AG10803 (cell line): ENCODE measurements at regions not wholly inside any gene's neighbourhood (a gene's known extent, or its start where the extent isn't known, plus 50 kb on each side); places are given as distances from the start of the nearest gene placed in this dataset.

Source experiments
- DNase-seq: peaks from one replicate; pipeline ENCODE4 v3.0.0; 2010; ENCODE audit warnings: low read depth
- H3K4me3 ChIP-seq: 2 replicates; pipeline ENCODE4 v1.5.1; 2011; ENCODE audit warnings: mild to moderate bottlenecking, low read length, control low read depth
- TF ChIP-seq, protein P1 (sequence below): conservative IDR thresholded peaks from 2 replicates; pipeline ENCODE4 v1.5.1; 2011; ENCODE audit warnings: mild to moderate bottlenecking, low read length, control low read depth, inconsistent platforms

DNA sequence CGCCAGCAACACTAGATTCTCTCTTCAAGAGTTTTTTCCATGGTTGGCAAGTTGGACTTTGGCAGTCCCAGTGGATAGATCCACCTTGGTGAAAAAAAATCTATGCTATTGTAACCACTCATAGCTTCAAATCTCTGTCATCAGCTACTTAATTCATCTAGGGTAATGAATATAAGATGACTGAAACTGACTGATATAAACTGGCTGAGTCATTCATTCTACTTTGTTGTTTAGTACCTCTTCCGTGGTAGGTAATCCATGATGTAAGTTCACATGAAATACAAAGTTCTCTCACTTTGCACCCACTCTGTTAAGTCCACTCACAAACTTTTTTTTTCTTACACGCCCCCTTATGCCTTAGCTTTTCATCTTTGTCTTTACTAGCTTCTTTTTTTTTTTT, 1381.5 kb downstream of the SLITRK5 start:
- no peak overlapping the region for H3K4me3 ChIP-seq

DNA sequence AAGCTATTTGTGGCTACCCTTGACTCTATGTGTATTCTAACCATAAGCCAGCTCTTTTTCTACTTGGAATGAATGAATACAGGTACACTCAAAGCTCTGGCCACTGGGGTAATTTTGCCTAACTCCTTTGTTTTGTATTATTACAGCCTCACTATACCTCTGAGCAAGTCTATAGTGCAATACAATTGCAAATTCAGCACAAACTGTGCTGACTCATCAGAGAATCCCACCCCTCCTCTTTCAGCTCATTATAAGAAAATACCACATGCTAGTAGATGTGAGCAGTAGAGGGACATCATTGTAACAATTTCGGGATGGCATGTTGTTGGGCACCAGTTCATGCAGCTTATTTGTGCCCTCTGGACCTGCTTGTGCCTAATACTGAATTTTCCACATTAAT, 1382.2 kb downstream of the SLITRK5 start:
- no peak for DNase-seq
- no peak overlapping the region for H3K4me3 ChIP-seq
- TF ChIP-seq, protein P1, sequence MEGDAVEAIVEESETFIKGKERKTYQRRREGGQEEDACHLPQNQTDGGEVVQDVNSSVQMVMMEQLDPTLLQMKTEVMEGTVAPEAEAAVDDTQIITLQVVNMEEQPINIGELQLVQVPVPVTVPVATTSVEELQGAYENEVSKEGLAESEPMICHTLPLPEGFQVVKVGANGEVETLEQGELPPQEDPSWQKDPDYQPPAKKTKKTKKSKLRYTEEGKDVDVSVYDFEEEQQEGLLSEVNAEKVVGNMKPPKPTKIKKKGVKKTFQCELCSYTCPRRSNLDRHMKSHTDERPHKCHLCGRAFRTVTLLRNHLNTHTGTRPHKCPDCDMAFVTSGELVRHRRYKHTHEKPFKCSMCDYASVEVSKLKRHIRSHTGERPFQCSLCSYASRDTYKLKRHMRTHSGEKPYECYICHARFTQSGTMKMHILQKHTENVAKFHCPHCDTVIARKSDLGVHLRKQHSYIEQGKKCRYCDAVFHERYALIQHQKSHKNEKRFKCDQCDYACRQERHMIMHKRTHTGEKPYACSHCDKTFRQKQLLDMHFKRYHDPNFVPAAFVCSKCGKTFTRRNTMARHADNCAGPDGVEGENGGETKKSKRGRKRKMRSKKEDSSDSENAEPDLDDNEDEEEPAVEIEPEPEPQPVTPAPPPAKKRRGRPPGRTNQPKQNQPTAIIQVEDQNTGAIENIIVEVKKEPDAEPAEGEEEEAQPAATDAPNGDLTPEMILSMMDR = no peak

More for the DNA sequence above, 1381.5 kb downstream of the SLITRK5 start:
- TF ChIP-seq, protein P1 = no peak
- no peak for DNase-seq

DNA sequence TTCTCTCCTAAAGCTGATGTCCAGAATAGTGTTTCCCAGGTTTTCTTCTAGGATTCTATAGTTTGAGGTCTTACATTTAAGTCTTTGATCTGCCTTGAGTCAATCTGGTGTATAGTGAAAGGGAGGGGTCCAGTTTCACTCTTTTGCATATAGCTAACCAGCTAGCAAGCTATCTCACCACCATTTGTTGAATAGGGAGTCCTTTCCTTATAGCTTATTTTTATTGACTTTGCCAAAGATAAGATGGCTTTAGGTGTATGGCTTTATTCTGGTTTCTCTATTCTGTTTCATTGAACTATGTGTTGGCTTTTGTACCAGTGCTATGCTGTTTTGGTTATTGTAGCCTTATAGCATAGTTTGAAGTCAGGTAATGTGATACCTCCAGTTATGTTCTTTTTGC, 1386.1 kb downstream of the SLITRK5 start:
- TF ChIP-seq, protein P1 = no peak
- DNase-seq = no peak
- H3K4me3 ChIP-seq = no peak overlapping the region

DNA sequence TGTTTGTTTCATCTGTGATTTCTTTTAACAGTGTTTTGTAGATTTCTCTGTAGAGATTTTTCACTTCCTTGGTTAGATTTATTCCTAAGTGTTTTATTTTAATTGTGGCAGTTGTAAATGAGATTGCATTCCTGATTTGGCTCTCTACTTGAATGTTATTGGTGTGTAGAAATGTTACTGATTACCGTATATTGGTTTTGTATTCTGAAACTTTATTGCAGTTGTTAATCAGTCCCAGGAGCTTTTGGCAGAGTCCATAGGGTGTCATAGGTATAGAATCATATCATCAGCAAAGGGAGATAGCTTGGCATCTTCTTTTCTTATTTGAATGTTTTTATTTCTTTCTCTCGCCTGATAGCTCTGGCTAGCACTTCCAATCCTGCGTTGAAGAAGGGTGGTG, 1386.7 kb downstream of the SLITRK5 start:
- H3K4me3 ChIP-seq = no peak overlapping the region
- DNase-seq = no peak
- TF ChIP-seq, protein P1 = no peak

DNA sequence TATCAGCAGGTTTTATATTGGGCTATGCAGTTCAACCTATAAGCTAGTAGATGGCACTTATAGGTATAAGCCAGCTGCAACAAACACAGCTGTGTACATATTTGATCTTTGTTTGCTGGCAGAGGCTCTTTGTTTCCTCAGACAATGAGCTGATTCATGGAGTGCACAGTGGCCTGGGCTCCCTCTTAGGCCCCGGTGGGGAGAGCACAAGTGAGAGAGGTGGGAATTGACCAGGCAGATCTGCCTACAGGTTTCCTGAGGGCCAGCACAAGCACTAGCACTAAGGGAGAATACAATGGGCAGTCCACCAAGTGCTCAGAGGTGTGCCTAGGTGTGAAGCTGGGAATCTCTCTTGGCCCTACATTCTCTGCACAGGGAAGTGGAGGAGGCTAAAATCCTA, 1390.7 kb downstream of the SLITRK5 start:
- H3K4me3 ChIP-seq = no peak overlapping the region
- no peak for DNase-seq
- TF ChIP-seq, protein P1 = no peak

DNA sequence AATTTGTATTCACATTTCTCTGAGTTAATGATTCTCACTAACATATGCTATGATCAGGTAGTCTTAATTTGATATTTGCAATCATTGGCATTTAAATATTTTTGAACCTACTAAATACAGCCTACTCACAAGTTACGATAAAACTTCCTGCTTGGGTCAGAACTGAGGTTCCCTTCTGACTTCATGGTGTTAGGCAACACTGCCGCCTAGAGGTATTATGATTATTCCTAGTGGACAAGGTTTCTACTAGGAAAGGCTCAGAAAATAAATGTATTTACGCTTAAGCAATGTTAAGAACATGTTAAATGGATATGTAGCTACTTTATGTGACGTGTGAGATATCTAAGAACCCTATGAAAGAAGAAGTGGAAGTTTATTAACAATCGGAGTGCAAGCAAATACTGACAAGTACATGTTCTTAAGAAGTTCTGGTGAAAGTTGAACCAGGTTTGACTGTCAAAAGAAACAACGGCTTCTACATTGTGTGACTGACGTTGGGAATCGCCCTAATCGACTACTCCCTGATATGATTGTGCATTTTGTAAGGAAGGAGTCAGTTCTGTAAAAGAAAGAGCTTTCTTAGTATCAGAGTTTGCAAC, 1395.8 kb downstream of the SLITRK5 start:
- peak; percentile 11 for DNase-seq
- TF ChIP-seq, protein P1 = peak; percentile 57
- no peak overlapping the region for H3K4me3 ChIP-seq

DNA sequence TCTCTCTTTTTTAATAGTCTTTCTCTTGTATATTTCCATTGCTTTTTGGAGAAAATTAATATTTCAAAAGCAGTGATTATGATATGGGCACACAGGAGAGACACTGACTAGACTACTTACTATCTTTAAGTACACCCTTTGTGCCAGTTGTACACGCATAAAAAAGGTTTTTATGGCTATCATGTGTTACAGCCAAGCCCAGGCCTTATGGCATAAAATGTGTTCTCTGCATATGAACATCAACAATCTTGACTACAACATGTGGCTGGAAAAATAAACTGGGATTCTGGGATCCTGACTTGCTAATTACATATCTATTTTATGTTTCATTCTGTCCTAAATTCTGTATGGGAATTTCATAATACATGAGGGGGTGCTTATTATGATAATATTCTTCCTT, 1401.8 kb downstream of the SLITRK5 start:
- TF ChIP-seq, protein P1 = no peak
- no peak overlapping the region for H3K4me3 ChIP-seq
- no peak for DNase-seq
